GM21723 (cell line): ENCODE measurements at regions not wholly inside any gene's neighbourhood (a gene's known extent, or its start where the extent isn't known, plus 50 kb on each side); places are given as distances from the start of the nearest gene placed in this dataset.

ENCODE experiments used
- ATAC-seq: cut with Tn5 transposase; IDR thresholded peaks from one replicate; pipeline ENCODE4 v1.9.1; 2021; ENCODE audit warnings: mild to moderate bottlenecking, moderate library complexity; ENCODE audit not compliant: unreplicated experiment

DNA sequence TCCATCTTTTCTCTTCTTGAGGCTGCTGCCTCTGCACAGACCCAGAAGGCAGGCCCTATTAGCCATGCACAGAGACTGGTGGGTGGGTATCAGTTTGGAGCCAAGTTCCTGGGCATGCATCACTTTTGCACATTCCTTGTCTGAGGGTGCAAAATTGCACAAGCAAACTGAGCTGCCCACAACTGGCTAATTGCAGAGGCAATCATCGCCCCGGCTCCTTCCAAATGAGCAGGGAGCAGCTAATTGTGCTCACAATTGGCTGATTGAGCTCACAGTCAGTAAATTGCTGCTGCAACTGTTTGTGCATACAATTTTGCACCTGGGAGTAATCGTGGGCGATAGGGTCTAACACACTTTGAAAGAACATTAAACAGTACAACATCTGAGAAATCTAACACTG, 511.4 kb downstream of the DHX35 start:
- ATAC-seq, result no peak

DNA sequence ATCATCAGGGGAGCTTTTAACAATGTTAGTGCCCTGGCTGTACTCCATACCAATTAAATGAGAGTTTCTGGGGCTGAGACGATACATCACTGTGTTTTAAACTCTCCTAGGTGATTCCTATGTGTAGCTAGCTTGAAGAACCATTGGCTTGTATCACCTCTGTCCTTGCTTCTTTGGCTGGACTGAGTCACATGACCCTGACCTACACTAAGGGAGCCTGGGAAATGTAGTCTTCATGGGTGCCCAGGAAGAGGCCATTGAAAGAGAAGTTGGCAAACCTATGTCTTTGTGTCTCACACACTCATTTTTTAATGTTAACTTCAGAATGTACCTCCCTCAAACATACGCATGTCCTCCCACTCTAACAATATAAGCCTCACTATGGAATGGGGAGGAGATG, 506.6 kb downstream of the DHX35 start:
- no peak for ATAC-seq

GRCh38 chr20:39464238-39464637, 502.1 kb downstream of the DHX35 start:
- ATAC-seq, result no peak

DNA sequence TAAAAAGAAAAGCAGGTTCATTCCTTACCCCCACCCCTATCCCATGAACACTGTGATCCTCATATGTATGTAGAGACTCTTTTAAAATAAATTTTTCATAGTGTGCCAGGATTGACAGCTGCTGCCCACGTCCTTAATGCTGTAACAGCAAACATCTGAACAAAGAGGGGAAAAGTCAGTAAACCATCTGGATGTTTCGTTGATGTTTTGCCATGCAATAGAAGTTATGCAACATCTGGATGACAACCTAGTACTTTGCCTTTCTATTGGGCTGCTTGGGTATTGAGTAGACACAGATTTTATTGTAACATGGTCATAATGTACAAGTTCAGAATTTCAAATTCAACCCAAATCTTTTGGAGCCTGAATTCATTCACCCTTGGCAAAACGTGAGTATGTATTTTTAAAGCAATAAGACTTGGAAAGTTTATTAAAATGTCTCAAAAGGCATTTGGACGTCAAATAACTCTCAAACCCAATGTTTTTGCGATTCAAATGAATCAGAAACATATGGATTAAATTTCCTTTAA, 500.3 kb downstream of the DHX35 start:
- ATAC-seq, result no peak

GRCh38 chr20:39458452-39458851, 496.3 kb downstream of the DHX35 start:
- ATAC-seq, result no peak

DNA sequence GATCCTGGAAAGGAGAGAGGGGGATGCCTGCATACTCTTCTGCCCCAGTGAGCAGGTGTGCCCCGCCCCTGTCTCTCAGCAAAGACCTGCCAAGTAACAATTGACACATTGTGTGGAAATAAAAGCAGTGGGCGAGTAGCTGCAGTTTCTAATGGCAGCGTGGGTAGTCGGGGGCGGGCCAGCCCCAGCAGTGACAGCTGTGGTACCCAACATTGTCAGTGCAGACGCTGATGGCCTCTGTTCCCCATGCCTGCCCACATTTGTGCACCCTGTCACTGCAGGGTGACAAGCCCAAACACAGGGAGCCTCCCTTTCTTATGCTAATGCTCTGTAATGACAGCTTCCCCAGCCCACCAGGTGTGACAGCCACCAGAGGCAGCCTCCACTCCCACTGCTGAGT, 491.7 kb downstream of the DHX35 start:
- no peak for ATAC-seq

DNA sequence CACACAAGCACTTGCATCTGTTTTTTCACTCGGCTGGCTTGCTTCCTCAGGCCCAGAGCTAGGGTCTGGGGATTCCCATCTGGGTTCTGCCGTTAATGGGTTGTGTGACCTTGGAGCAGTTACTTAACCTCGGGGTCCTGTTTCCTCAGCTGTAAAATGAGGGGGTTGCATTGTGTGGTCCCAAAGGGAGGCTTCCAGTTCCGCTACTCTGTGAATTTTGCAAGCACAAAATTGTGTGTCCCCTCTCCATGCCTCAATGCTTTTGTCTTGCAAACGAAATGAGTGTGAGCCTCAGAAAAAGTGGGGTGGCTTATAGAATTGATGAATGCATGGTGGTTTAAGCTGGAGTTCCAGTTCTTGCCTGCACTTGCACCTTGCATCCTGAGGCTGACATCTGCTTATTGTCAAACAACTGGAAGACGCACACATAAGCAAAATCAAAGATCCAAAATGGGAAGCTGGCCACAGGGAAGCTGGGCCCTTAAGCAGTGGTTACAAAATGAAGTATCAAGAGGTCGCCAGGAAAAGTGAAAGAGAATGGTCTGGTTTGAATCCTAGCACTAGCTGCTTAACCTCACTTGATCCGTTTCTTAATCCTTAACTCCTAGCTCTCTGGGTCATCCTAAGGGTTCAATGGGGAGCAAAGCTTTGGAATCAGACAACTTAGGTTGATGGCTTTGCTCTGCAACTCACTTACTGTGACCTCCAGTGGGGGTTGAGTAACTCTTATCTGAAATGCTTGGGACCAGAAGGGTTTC, 490.6 kb downstream of the DHX35 start:
- no peak for ATAC-seq

- ATAC-seq, result no peak
Observed at GRCh38 chr20:39451386-39451785, 489.2 kb downstream of the DHX35 start.

DNA sequence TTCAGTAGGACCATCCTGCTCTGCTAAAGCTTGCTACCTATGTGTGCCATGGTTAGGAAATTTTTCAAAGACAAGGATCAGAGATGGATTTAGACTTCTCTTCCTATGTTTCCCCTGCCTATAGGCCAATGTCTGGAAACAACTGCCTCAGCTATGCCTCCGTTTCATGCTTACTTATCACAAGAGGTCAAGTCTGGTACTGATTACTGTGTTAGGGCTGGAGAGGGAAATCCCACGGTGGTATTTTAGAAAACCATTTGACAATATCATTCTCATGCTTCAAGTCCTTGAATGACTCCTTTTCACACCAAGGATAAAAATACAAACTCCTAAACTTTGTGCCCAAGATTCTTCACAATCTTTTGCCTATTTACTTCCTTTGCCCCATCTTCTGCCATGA, 484.3 kb downstream of the DHX35 start:
- ATAC-seq, result no peak

GRCh38 chr20:39445095-39445494, 483.0 kb downstream of the DHX35 start:
- no peak for ATAC-seq

DNA sequence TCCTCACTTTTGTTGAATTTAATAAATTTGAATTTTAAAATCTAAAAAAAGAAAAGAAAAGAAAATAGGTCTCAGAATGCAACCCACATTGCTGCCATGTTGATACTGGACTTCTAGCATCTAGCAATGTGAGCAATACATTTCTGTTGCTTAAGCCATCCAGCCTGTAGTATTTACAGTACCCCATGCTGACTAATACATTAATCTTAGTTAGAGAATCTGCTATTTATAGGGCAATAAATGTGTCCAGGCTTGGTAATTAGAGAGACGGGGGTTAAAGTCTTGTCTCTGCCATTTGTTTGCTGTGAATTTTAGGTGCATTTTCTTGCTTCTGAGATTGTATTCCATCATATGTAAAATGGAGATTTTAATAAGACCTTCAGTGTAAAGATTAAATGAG, 471.3 kb downstream of the DHX35 start:
- no peak for ATAC-seq

DNA sequence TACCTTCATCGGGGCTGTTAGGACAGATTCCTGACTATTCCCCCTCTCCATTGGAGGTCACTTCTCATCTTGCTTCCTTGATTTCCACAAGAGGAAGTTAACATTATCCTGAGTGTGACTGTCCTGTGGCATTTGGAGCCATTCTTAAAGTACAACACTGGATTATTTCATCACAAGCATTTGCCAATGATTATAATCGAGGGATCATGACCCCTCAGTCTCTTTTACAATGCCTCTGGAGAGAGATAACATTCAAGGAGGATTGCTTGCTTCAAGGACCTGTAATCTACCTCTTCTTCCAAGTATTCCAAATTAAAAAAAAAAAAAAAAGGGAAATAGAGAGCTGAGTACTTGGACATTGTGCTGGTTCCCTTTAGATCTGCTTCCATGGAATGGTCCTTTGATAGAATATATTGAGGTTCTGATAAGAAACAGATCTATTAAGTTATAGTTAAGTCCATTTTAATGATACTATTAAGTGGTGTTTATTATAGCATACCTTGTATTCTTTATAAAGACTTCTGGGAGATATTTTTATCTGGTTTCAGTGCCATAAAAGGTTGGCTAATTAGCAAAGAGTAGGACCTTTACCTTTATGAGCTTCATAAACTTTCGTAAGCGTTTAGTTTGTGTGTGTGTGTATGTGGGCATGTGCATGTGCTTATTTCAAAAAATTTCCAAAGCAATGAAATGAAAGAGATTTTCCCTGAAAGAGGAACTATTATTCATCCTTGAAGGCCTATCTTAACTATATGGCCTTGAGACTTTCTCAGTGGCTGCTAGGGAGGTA, 469.1 kb downstream of the DHX35 start:
- ATAC-seq, result no peak

DNA sequence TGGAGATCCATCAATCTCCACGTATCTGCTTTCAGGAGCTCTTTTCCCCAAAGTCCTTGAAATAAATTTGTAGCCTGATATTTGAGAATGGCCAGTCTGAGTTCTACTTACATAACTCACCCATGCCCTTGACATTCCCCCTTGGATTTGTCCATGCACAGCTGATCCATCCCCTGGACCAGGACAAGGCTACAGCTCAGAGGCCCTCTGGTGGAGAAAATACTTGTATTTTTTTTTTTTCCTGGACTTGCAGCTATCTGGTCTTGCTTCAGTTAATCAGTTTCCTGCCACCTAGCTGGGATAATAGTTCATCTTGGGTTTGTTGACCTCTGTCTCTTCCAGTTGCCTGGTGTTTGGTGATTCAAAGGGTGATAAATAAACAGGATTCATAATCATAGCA, 467.6 kb downstream of the DHX35 start:
- ATAC-seq, result no peak

DNA sequence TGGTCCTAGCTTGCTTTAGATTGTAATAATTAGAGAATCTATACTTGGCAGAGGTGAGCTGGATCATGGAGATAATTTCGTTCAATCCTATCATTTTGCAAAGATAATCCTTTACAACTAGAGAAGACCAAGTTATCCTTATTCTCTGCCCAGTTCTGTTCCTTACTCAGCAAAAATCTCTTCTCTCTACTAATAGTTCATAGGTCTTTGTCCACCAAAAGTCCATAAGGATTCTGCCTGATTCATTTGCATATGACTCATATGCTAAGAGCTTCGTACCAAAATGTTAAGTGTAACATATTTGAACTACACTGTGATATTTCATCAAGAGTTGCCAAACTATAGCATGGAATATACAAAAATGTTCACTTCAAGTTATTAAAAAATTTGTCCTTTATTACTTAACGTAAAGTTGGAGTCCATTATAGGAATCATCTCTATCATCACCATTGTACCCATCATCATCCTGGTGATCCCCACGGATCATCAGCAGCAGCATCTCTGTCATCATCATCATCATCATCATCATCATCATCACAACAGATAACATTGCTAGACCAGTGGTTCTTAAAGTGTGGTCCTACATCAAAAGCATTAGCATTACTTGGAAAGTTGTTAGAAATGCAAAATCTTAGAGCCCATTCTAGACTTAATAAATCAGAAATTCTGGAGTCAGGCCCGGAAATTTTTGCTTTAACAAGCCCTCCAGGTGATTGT, 463.0 kb downstream of the DHX35 start:
- ATAC-seq, result no peak

- ATAC-seq, result no peak
Observed at GRCh38 chr20:39421571-39422105, 459.5 kb downstream of the DHX35 start.

- no peak for ATAC-seq
Observed at GRCh38 chr20:39412091-39412490, 449.9 kb downstream of the DHX35 start.

- no peak for ATAC-seq
Observed at GRCh38 chr20:39399463-39399862, 437.3 kb downstream of the DHX35 start.

DNA sequence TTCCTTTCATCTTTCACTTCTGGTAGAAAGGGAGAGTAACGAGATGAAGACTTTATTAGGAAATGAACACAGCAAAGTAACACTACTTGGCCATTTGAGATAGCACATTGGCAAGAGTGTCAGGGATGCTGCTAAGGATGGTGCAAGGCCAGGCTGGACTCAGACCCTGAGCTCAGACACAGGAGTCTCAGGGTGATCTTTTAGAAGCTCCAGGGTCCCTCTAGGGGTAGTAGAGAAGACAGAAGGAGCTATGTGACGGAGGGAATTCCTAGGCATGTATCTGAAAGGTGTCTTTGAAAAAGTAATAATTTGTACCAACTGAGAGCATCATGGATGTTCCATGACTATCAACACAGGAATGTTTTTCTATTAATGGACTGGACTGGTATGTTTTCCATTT, 436.5 kb downstream of the DHX35 start:
- ATAC-seq, result no peak

GRCh38 chr20:39397646-39398045, 435.5 kb downstream of the DHX35 start:
- no peak for ATAC-seq

- no peak for ATAC-seq
Observed at GRCh38 chr20:39395478-39396291, 433.5 kb downstream of the DHX35 start.
